SK-N-SH (cell line): ENCODE measurements at regions not wholly inside any gene's neighbourhood (a gene's known extent, or its start where the extent isn't known, plus 50 kb on each side); places are given as distances from the start of the nearest gene placed in this dataset.

Experiments
- CTCF ChIP-seq: fragments of 200-600 bp; sonication (generic); IDR thresholded peaks from 2 replicates; pipeline ENCODE4 v1.6.1; 2017; ENCODE audit warnings: antibody characterized with exemption, mild to moderate bottlenecking, moderate library complexity
- JUND ChIP-seq: IDR thresholded peaks from 2 replicates; pipeline ENCODE4 v1.4.0; 2012
- RFX5 ChIP-seq: IDR thresholded peaks from 2 replicates; pipeline ENCODE4 v1.6.1; 2012; ENCODE audit warnings: mild to moderate bottlenecking, improper control_type of control experiment, low read length
- TF ChIP-seq, protein P1 (sequence below): IDR thresholded peaks from 2 replicates; pipeline ENCODE4 v1.6.1; 2012; ENCODE audit warnings: mild to moderate bottlenecking, low read depth, low read length, moderate library complexity
- TF ChIP-seq, protein P2 (sequence below): IDR thresholded peaks from 2 replicates; pipeline ENCODE4 v1.4.0; 2012; ENCODE audit warnings: low read depth, borderline replicate concordance

- TF ChIP-seq RFX5 (no peak), JUND (no peak), CTCF (no peak)
- TF ChIP-seq, protein P1, sequence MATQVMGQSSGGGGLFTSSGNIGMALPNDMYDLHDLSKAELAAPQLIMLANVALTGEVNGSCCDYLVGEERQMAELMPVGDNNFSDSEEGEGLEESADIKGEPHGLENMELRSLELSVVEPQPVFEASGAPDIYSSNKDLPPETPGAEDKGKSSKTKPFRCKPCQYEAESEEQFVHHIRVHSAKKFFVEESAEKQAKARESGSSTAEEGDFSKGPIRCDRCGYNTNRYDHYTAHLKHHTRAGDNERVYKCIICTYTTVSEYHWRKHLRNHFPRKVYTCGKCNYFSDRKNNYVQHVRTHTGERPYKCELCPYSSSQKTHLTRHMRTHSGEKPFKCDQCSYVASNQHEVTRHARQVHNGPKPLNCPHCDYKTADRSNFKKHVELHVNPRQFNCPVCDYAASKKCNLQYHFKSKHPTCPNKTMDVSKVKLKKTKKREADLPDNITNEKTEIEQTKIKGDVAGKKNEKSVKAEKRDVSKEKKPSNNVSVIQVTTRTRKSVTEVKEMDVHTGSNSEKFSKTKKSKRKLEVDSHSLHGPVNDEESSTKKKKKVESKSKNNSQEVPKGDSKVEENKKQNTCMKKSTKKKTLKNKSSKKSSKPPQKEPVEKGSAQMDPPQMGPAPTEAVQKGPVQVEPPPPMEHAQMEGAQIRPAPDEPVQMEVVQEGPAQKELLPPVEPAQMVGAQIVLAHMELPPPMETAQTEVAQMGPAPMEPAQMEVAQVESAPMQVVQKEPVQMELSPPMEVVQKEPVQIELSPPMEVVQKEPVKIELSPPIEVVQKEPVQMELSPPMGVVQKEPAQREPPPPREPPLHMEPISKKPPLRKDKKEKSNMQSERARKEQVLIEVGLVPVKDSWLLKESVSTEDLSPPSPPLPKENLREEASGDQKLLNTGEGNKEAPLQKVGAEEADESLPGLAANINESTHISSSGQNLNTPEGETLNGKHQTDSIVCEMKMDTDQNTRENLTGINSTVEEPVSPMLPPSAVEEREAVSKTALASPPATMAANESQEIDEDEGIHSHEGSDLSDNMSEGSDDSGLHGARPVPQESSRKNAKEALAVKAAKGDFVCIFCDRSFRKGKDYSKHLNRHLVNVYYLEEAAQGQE = no peak
- TF ChIP-seq, protein P2, sequence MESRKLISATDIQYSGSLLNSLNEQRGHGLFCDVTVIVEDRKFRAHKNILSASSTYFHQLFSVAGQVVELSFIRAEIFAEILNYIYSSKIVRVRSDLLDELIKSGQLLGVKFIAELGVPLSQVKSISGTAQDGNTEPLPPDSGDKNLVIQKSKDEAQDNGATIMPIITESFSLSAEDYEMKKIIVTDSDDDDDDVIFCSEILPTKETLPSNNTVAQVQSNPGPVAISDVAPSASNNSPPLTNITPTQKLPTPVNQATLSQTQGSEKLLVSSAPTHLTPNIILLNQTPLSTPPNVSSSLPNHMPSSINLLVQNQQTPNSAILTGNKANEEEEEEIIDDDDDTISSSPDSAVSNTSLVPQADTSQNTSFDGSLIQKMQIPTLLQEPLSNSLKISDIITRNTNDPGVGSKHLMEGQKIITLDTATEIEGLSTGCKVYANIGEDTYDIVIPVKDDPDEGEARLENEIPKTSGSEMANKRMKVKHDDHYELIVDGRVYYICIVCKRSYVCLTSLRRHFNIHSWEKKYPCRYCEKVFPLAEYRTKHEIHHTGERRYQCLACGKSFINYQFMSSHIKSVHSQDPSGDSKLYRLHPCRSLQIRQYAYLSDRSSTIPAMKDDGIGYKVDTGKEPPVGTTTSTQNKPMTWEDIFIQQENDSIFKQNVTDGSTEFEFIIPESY = no peak
Observed at GRCh38 chr1:87834941-87835340, 506.3 kb downstream of the LMO4 start.
